IgD-negative memory B cell (primary cell): ENCODE measurements at regions not wholly inside any gene's neighbourhood (a gene's known extent, or its start where the extent isn't known, plus 50 kb on each side); places are given as distances from the start of the nearest gene placed in this dataset.
"Not testable (repeated sequence)": the region's sequence is repeated elsewhere in the genome, so short reads cannot be mapped to it uniquely, and the experiment has no call there.

Experiments
- H3K27ac Mint-ChIP-seq, 3 donors: one replicate each; pipeline ENCODE4 v1.8.0; 2020 to 2022; ENCODE audit warnings: mild to moderate bottlenecking in 3 of 3, mixed read lengths in 3 of 3, moderate library complexity in 1 of 3
- H3K27me3 Mint-ChIP-seq: one replicate; pipeline ENCODE4 v1.8.0; 2021; ENCODE audit warnings: mixed read lengths
- H3K36me3 Mint-ChIP-seq: one replicate; pipeline ENCODE4 v1.8.0; 2020; ENCODE audit warnings: mild to moderate bottlenecking, mixed read lengths
- H3K4me1 Mint-ChIP-seq, 3 donors: one replicate each; pipeline ENCODE4 v1.8.0; 2020 to 2022; ENCODE audit warnings: mixed read lengths in 3 of 3, mild to moderate bottlenecking in 1 of 3
- H3K4me3 Mint-ChIP-seq, 4 donors: one replicate each; pipeline ENCODE4 v1.8.0; 2020 to 2022; ENCODE audit warnings: mild to moderate bottlenecking in 4 of 4, mixed read lengths in 4 of 4, moderate library complexity in 3 of 4
- H3K9me3 Mint-ChIP-seq, 3 donors: one replicate each; pipeline ENCODE4 v1.8.0; 2020 to 2021; ENCODE audit warnings: mixed read lengths in 3 of 3, mild to moderate bottlenecking in 1 of 3

- Mint-ChIP-seq H3K36me3 (peaks cover 2% of the 10 kb centered on the region), H3K4me3 (no peak overlapping the region), H3K27ac (no peak overlapping the region), H3K27me3 (peaks cover 2% of the 10 kb centered on the region), H3K4me1 (no peaks in the 10 kb centered on the region), H3K9me3 (peaks cover 0 to 2% (median 0%) of the 10 kb centered on the region in 3 donors)
These were observed 328.4 kb downstream of the PRR16 start for GRCh38 chr5:120792477-120792876.

- Mint-ChIP-seq H3K27me3 (peaks cover 2% of the 10 kb centered on the region), H3K9me3 (peaks cover 0 to 4% (median 0%) of the 10 kb centered on the region in 3 donors), H3K36me3 (no peaks in the 10 kb centered on the region), H3K4me1 (no peaks in the 10 kb centered on the region), H3K4me3 (no peak overlapping the region), H3K27ac (no peak overlapping the region)
These were observed 330.0 kb downstream of the PRR16 start for GRCh38 chr5:120794121-120794520.

DNA sequence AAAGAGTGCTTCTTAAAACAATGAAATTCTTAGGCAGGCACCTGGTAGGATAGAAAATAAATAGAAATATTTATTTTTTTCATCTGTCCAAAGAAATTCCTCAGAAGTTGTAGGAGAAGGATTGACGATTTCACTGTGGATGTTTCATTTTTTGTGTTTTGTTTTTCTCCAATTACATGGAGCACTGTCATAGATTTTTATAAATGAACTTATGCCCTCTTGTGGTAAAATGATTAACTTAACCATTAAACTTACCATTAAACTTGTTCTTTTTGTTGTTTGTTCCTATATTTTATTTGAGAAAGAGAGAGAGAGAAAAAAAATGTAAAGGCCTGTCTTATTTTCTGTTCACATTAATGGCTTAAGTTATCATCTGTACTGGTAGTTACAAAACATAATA is 339.2 kb downstream of the PRR16 start:
- Mint-ChIP-seq H3K27me3 (peaks cover 1% of the 10 kb centered on the region), H3K27ac (no peak overlapping the region), H3K4me3 (no peak overlapping the region)

DNA sequence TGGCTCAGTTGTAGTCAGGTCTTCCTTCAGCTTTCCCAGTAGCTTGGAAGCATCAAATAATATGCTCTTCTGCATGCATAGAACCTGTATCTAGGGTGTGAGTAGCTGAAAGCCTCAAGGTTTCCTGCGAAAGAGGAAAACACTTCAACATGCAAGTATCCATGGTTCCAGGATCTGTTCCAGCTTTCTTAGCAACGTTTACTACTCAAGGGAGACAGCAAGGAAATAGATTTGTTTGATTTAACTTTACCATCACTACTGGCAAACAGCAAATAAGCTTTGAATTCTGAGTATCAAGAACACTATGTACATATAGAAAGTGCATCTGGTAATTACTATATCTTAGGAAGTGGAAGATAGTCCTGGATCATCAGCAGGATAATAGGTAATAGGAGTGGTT is 341.0 kb downstream of the PRR16 start:
- Mint-ChIP-seq H3K4me3 (no peak overlapping the region), H3K27me3 (peaks cover 1% of the 10 kb centered on the region), H3K36me3 (no peaks in the 10 kb centered on the region), H3K4me1 (no peaks in the 10 kb centered on the region), H3K9me3 (peaks cover 0 to 3% (median 0%) of the 10 kb centered on the region in 3 donors), H3K27ac (peak overlapping the region in 1 of 3 donors; percentile 33)

More for the DNA sequence above, 339.2 kb downstream of the PRR16 start:
- Mint-ChIP-seq H3K4me1 (no peaks in the 10 kb centered on the region), H3K36me3 (no peaks in the 10 kb centered on the region), H3K9me3 (peaks cover 0 to 3% (median 0%) of the 10 kb centered on the region in 3 donors)

DNA sequence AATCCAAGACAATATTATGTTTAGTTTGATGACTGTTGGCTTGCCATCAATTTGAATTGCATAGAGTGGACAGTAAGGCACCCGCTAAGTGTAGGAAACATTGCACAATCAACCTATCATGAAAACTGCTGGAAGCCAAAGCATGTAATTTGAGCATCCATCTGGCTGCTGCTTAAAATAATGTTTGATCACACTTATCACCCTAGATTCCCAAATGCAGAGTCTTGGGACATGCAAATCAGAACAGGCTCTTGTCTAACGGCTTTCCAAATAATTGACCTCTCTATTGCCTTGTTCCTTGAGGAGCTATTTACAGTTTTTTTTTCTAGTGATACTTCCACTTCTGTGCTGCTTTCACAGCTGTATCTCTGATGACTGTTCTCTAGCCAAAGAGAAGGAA is 342.1 kb downstream of the PRR16 start:
- H3K36me3 Mint-ChIP-seq, result no peaks in the 10 kb centered on the region
- H3K9me3 Mint-ChIP-seq, result peaks cover 0 to 3% (median 0%) of the 10 kb centered on the region in 3 donors
- no peak overlapping the region for H3K27ac Mint-ChIP-seq
- no peaks in the 10 kb centered on the region for H3K4me1 Mint-ChIP-seq
- H3K4me3 Mint-ChIP-seq, result no peak overlapping the region
- H3K27me3 Mint-ChIP-seq, result peaks cover 1% of the 10 kb centered on the region

DNA sequence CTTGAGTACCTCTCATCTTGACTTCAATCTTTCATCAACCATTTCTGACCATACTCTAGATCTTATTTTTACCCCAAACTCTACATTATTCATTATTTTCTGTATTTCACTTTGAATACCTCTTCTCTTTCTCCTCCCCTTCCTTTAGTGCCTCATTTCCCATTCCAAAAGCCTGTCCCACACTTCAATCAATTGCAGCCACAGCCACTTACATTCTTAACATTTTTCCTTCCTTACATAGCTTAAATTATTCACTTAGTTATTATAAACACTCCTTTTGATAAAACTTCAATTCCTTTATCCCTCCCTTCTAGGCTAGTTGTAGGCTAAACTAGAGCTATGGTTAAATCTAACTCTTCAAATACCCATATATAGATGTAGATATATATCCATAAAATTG is 344.0 kb downstream of the PRR16 start:
- H3K27me3 Mint-ChIP-seq, result peaks cover 1% of the 10 kb centered on the region
- no peak overlapping the region for H3K4me3 Mint-ChIP-seq
- H3K27ac Mint-ChIP-seq, result no peak overlapping the region
- H3K9me3 Mint-ChIP-seq, result peaks cover 0 to 4% (median 0%) of the 10 kb centered on the region in 3 donors
- H3K36me3 Mint-ChIP-seq, result no peaks in the 10 kb centered on the region
- no peaks in the 10 kb centered on the region for H3K4me1 Mint-ChIP-seq

- H3K27ac Mint-ChIP-seq, result no peak overlapping the region
- H3K9me3 Mint-ChIP-seq, result peaks cover 0 to 4% (median 0%) of the 10 kb centered on the region in 3 donors
- peaks cover 1% of the 10 kb centered on the region for H3K27me3 Mint-ChIP-seq
- no peak overlapping the region for H3K4me3 Mint-ChIP-seq
- H3K36me3 Mint-ChIP-seq, result no peaks in the 10 kb centered on the region
- no peaks in the 10 kb centered on the region for H3K4me1 Mint-ChIP-seq
These were observed 344.5 kb downstream of the PRR16 start for GRCh38 chr5:120808606-120809005.

DNA sequence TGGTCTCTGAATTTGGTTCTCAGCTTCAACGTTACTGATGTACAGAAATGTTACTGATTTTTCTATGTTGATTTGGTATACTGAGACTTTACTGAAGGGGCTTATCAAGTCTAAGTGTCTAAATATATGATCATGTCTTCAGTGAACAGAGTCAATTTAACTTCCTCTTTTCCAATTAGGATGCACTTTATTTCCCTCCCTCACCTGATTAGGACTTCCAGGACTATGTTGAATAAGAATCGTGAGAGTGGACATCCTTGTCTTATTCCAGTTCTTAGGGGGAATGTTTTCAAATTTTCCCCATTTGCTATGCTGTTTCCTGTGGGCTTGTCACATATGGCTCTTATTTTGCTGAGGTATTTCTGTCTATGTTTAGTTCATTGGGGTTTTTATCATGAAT is 349.5 kb downstream of the PRR16 start:
- Mint-ChIP-seq H3K9me3 (peaks cover 6 to 9% (median 8%) of the 10 kb centered on the region in 3 donors), H3K27ac (no peak overlapping the region), H3K36me3 (peaks cover 1% of the 10 kb centered on the region), H3K4me1 (no peaks in the 10 kb centered on the region), H3K4me3 (no peak overlapping the region), H3K27me3 (no peaks in the 10 kb centered on the region)

GRCh38 chr5:120817044-120817985 is 353.2 kb downstream of the PRR16 start:
- no peaks in the 10 kb centered on the region for H3K4me1 Mint-ChIP-seq
- H3K27ac Mint-ChIP-seq, result no peak overlapping the region
- no peak overlapping the region for H3K4me3 Mint-ChIP-seq
- H3K9me3 Mint-ChIP-seq, result peaks cover 6 to 9% (median 7%) of the 10 kb centered on the region in 3 donors
- H3K27me3 Mint-ChIP-seq, result no peaks in the 10 kb centered on the region
- H3K36me3 Mint-ChIP-seq, result peaks cover 1% of the 10 kb centered on the region

- Mint-ChIP-seq H3K36me3 (peaks cover 1% of the 10 kb centered on the region), H3K4me1 (no peaks in the 10 kb centered on the region), H3K9me3 (peaks cover 6 to 9% (median 7%) of the 10 kb centered on the region in 3 donors), H3K4me3 (no peak overlapping the region), H3K27ac (no peak overlapping the region), H3K27me3 (no peaks in the 10 kb centered on the region)
These were observed 354.0 kb downstream of the PRR16 start for GRCh38 chr5:120818128-120818527.

- Mint-ChIP-seq H3K36me3 (no peaks in the 10 kb centered on the region), H3K27me3 (no peaks in the 10 kb centered on the region)
These were observed 359.2 kb downstream of the PRR16 start for GRCh38 chr5:120823328-120823727.

GRCh38 chr5:120831646-120832045 is 367.5 kb downstream of the PRR16 start:
- not testable (repeated sequence) for H3K27me3 Mint-ChIP-seq, H3K27ac Mint-ChIP-seq, H3K36me3 Mint-ChIP-seq, H3K4me3 Mint-ChIP-seq, H3K9me3 Mint-ChIP-seq, H3K4me1 Mint-ChIP-seq

More at GRCh38 chr5:120823328-120823727, 359.2 kb downstream of the PRR16 start:
- H3K4me1 Mint-ChIP-seq, result no peaks in the 10 kb centered on the region
- H3K9me3 Mint-ChIP-seq, result peaks cover under 1 to 4% (median 2%) of the 10 kb centered on the region in 3 donors
- H3K27ac Mint-ChIP-seq, result no peak overlapping the region
- no peak overlapping the region for H3K4me3 Mint-ChIP-seq

- Mint-ChIP-seq H3K36me3 (no peaks in the 10 kb centered on the region), H3K4me3 (no peak overlapping the region), H3K27ac (no peak overlapping the region), H3K27me3 (no peaks in the 10 kb centered on the region), H3K4me1 (no peaks in the 10 kb centered on the region), H3K9me3 (peaks cover 0 to 5% (median 5%) of the 10 kb centered on the region in 3 donors)
These were observed 377.7 kb downstream of the PRR16 start for GRCh38 chr5:120841830-120842229.

DNA sequence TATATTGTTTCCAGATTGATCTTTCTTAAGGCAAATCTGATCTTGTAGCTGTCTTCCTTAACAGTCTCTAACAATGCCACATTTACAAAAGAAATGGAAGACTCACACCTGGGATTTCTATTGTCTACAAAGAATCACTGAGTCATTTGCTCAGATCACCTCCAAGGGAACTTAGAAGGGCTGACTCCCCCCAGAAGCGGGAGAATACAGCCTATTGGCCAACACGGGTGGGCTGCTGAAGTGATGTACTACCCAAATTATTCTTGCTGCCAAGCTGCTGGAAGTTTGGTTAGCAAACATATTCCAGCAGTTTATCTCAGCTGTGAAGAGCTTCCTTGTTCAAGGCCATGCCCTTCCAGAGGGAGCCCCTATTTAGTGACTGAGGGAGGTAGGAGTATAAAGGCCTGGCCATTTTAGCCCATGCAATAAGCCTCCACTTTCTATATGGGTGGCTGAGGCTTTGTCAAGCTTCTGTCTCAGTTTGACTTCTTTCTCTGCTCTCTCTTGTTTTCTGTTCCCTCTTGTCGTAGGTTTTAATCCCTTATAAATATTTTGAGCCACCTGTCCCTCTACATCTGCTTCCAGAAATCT is 379.4 kb downstream of the PRR16 start:
- H3K4me1 Mint-ChIP-seq, result no peaks in the 10 kb centered on the region
- no peaks in the 10 kb centered on the region for H3K36me3 Mint-ChIP-seq
- H3K27ac Mint-ChIP-seq, result no peak overlapping the region
- H3K27me3 Mint-ChIP-seq, result no peaks in the 10 kb centered on the region
- no peak overlapping the region for H3K4me3 Mint-ChIP-seq
- H3K9me3 Mint-ChIP-seq, result peaks cover 0 to 8% (median 5%) of the 10 kb centered on the region in 3 donors

GRCh38 chr5:120848883-120849282 is 384.8 kb downstream of the PRR16 start:
- peaks cover 0 to 5% (median 2%) of the 10 kb centered on the region in 3 donors for H3K9me3 Mint-ChIP-seq
- H3K36me3 Mint-ChIP-seq, result no peaks in the 10 kb centered on the region

More at GRCh38 chr5:120848883-120849282, 384.8 kb downstream of the PRR16 start:
- H3K4me3 Mint-ChIP-seq, result no peak overlapping the region
- H3K4me1 Mint-ChIP-seq, result no peaks in the 10 kb centered on the region
- H3K27me3 Mint-ChIP-seq, result no peaks in the 10 kb centered on the region
- no peak overlapping the region for H3K27ac Mint-ChIP-seq
